ENCODE measurements at regions not wholly inside any gene's neighbourhood (a gene's known extent, or its start where the extent isn't known, plus 50 kb on each side); places are given as distances from the start of the nearest gene placed in this dataset.

DNA sequence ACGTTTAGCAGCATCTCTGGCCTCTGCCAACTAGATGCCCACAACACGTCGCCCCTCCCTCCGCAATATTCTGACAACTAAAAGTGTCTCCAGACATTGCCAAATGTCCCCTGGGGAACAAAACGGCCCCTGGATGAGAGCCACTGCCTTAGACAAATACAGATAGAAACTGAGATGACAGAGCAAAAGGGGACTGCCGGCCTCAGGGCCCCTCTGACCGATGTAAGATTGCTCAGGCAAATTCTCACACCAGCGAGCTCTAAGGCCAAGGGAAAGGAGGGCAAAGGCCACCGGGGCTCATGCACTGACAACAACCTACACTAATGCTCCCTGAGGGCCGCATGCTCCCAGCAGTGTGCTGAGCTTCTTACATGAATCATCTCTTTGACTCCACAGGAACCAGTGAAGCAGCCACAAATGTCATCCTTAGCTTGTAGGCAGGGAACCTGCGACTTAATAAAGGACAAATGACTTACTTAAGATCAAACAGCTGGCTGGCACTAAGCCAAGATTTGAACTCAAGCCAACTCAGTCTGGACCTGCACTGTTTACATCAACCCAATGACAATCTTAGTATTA, 228.5 kb downstream of the TTC32 start:
- H3K36me3 ChIP-seq (ENCODE audit: insufficient read depth, low read length) = no peaks in the 10 kb centered on the region
- H3K27ac ChIP-seq (ENCODE audit: low read depth, low read length) = no peak overlapping the region
- no peaks in the 10 kb centered on the region for H3K27me3 ChIP-seq (ENCODE audit: insufficient read depth, low read length)
- no peaks in the 10 kb centered on the region for H3K79me2 ChIP-seq (ENCODE audit: control insufficient read depth, insufficient read depth, low read length, unreplicated experiment)
- H3K4me3 ChIP-seq (ENCODE audit: low read depth, low read length) = no peak overlapping the region
- peaks cover 9% of the 10 kb centered on the region for H3K4me1 ChIP-seq (ENCODE audit: control insufficient read depth, insufficient read depth, low read length, unreplicated experiment)
- H2AFZ ChIP-seq (ENCODE audit: low read length, unreplicated experiment) = no peak overlapping the region

DNA sequence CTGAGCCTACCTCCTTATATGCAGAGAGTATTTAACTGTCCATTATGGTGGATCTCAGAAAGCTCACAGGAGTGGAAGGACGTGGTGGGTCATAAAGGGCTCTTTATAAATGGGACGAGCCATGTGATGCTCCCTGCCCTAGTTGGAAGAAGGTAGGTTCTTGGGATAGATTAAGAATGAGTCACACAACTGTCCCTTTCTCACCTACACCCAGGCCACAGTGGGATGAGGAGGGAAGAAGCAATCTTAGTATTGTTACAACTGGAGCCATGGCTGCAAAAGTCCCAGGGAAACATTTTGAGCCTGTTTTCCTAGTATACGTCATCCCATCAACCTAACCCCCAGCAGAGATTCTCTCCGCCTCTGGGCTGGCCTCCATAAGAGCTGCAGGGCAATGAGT, 229.9 kb downstream of the TTC32 start:
- Histone ChIP-seq H3K27ac (ENCODE audit: low read depth, low read length) (no peak overlapping the region), H3K79me2 (ENCODE audit: control insufficient read depth, insufficient read depth, low read length, unreplicated experiment) (no peaks in the 10 kb centered on the region), H3K4me3 (ENCODE audit: low read depth, low read length) (no peak overlapping the region), H3K27me3 (ENCODE audit: insufficient read depth, low read length) (no peaks in the 10 kb centered on the region), H3K4me1 (ENCODE audit: control insufficient read depth, insufficient read depth, low read length, unreplicated experiment) (peaks cover 10% of the 10 kb centered on the region), H2AFZ (ENCODE audit: low read length, unreplicated experiment) (no peak overlapping the region), H3K36me3 (ENCODE audit: insufficient read depth, low read length) (no peaks in the 10 kb centered on the region)

DNA sequence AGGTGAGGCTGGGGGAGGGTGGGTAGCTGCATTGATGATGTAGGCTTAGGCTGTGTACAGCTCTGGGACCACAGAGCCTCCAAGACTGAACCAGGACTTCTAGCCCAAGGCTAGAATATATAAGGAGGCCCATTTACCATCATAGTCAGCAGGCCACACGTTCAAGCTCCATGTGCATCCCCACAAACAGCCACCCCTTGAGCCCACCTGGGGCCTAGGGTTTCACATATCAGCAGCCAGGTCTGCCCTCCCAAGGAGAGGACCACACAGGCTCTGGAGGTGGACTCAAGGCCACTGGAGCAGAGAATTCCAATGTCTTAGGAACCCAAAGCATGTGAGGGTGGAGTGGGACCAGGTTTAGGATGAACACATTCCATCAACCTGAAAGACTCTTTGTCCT, 230.5 kb downstream of the TTC32 start:
- H3K27ac ChIP-seq (ENCODE audit: low read depth, low read length) = no peak overlapping the region
- H3K27me3 ChIP-seq (ENCODE audit: insufficient read depth, low read length) = no peaks in the 10 kb centered on the region
- peaks cover 13% of the 10 kb centered on the region for H3K4me1 ChIP-seq (ENCODE audit: control insufficient read depth, insufficient read depth, low read length, unreplicated experiment)
- H3K79me2 ChIP-seq (ENCODE audit: control insufficient read depth, insufficient read depth, low read length, unreplicated experiment) = no peaks in the 10 kb centered on the region
- no peak overlapping the region for H2AFZ ChIP-seq (ENCODE audit: low read length, unreplicated experiment)
- no peaks in the 10 kb centered on the region for H3K36me3 ChIP-seq (ENCODE audit: insufficient read depth, low read length)
- no peak overlapping the region for H3K4me3 ChIP-seq (ENCODE audit: low read depth, low read length)

DNA sequence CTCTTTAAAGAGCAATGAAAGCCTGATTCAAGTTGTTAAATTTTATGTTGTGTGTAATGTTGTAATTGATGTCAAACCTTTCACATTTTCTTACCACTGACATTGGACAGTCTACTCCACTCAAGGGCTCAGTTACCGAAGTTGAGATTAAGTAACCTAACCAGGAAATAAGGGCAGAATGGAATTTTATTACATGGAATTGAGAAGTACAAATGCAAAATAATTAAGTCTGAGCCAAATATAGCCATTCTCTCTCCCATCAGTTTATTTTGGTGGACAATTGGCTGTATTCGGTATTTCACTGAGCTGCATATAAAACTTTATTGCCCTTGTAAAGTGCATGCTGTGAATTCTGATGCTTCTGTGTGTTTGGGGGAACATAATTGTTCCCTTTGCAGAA, 231.5 kb downstream of the TTC32 start:
- no peak overlapping the region for H3K27ac ChIP-seq (ENCODE audit: low read depth, low read length)
- no peak overlapping the region for H2AFZ ChIP-seq (ENCODE audit: low read length, unreplicated experiment)
- H3K79me2 ChIP-seq (ENCODE audit: control insufficient read depth, insufficient read depth, low read length, unreplicated experiment) = no peaks in the 10 kb centered on the region
- no peaks in the 10 kb centered on the region for H3K27me3 ChIP-seq (ENCODE audit: insufficient read depth, low read length)
- H3K36me3 ChIP-seq (ENCODE audit: insufficient read depth, low read length) = no peaks in the 10 kb centered on the region
- peaks cover 13% of the 10 kb centered on the region for H3K4me1 ChIP-seq (ENCODE audit: control insufficient read depth, insufficient read depth, low read length, unreplicated experiment)
- H3K4me3 ChIP-seq (ENCODE audit: low read depth, low read length) = no peak overlapping the region

DNA sequence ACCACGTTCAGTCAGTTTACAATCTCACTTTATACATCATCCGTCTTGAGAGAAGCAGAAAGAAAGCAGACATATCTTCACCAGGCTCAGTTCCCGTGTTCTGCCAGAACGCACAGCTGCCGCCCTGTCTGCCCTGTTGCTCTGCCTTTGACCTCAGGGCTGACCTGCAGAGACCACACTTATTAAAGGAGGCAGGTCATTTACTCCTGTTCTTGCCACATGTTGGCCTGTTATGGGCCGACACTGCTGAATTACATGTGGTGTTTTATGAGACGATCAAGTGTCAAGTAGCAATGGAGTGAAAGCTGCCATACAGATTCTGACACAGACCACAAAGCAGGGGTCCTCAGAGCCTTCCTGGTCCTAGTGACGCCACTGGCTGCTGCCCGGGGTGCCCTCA, 232.2 kb downstream of the TTC32 start:
- Histone ChIP-seq H3K27me3 (ENCODE audit: insufficient read depth, low read length) (no peaks in the 10 kb centered on the region), H3K4me1 (ENCODE audit: control insufficient read depth, insufficient read depth, low read length, unreplicated experiment) (peaks cover 13% of the 10 kb centered on the region), H3K4me3 (ENCODE audit: low read depth, low read length) (no peak overlapping the region), H3K36me3 (ENCODE audit: insufficient read depth, low read length) (no peaks in the 10 kb centered on the region), H3K27ac (ENCODE audit: low read depth, low read length) (no peak overlapping the region), H3K79me2 (ENCODE audit: control insufficient read depth, insufficient read depth, low read length, unreplicated experiment) (no peaks in the 10 kb centered on the region), H2AFZ (ENCODE audit: low read length, unreplicated experiment) (no peak overlapping the region)

DNA sequence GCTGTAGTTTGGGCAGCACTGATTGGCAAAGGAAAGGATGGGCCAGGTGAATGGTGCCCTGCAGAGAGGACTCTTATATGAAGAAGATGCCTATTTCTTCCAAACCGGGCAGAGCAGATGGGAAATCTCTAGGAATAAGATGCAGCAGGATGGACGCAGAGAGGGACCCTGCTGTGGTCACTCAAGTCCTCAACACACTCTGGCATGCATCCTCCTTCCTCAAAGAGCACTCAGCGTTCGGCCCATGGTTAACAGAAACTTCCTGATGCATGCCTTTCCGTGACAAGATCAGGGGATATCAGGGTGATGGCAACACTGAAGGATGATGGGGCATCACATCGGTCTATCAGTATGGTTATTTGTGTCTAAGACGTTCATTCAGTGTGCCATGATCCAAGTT, 232.7 kb downstream of the TTC32 start:
- peaks cover 13% of the 10 kb centered on the region for H3K4me1 ChIP-seq (ENCODE audit: control insufficient read depth, insufficient read depth, low read length, unreplicated experiment)
- H3K27me3 ChIP-seq (ENCODE audit: insufficient read depth, low read length) = no peaks in the 10 kb centered on the region
- H3K79me2 ChIP-seq (ENCODE audit: control insufficient read depth, insufficient read depth, low read length, unreplicated experiment) = no peaks in the 10 kb centered on the region
- H3K27ac ChIP-seq (ENCODE audit: low read depth, low read length) = no peak overlapping the region
- no peak overlapping the region for H3K4me3 ChIP-seq (ENCODE audit: low read depth, low read length)
- H3K36me3 ChIP-seq (ENCODE audit: insufficient read depth, low read length) = no peaks in the 10 kb centered on the region
- H2AFZ ChIP-seq (ENCODE audit: low read length, unreplicated experiment) = no peak overlapping the region

DNA sequence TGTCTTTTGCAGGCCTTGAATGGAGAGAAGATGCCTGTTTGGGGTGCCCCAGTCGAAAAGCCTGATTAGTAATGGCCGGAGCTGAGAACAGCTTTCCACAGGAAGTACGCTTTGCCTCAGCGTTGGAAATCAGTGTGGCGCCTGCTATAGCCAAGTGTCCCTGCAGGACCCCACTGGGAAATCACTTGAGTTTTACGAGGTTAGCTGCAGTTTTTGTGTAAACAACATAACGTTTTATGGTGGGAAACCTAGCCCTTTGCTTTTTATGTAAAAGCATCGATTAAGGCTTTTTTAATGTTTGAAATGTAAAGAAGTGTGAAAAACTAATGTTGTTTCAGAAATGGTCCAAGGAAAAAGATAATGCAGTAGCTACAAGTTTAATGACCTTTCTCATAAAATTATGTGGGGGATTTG, 234.2 kb downstream of the TTC32 start:
- Histone ChIP-seq H3K79me2 (ENCODE audit: control insufficient read depth, insufficient read depth, low read length, unreplicated experiment) (no peaks in the 10 kb centered on the region), H3K4me1 (ENCODE audit: control insufficient read depth, insufficient read depth, low read length, unreplicated experiment) (peaks cover 4% of the 10 kb centered on the region), H3K4me3 (ENCODE audit: low read depth, low read length) (no peak overlapping the region), H2AFZ (ENCODE audit: low read length, unreplicated experiment) (peak overlapping the region; percentile 39), H3K27ac (ENCODE audit: low read depth, low read length) (no peak overlapping the region), H3K36me3 (ENCODE audit: insufficient read depth, low read length) (no peaks in the 10 kb centered on the region), H3K27me3 (ENCODE audit: insufficient read depth, low read length) (no peaks in the 10 kb centered on the region)

DNA sequence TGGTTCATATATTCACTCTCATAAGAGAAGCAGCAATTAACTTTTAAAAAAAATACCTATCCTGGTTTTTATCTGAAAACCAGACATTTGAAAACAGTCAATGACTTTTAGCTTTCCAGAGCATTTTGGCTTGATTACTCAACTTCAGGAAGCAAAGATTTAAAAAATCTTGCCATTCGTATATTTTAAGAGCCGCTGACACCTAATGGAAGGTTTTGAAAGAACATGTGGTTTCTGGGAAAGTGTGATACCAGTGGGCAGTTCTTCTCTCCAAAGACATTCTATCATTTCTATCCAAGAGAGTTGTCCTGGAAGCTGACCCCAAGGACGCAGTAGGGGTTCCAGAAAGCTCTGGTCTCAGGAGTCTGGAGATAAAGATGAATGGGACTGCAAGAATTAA, 234.7 kb downstream of the TTC32 start:
- Histone ChIP-seq H3K36me3 (ENCODE audit: insufficient read depth, low read length) (no peaks in the 10 kb centered on the region), H3K79me2 (ENCODE audit: control insufficient read depth, insufficient read depth, low read length, unreplicated experiment) (no peaks in the 10 kb centered on the region), H3K27me3 (ENCODE audit: insufficient read depth, low read length) (no peaks in the 10 kb centered on the region), H2AFZ (ENCODE audit: low read length, unreplicated experiment) (peak overlapping the region; percentile 39), H3K4me1 (ENCODE audit: control insufficient read depth, insufficient read depth, low read length, unreplicated experiment) (peaks cover 4% of the 10 kb centered on the region), H3K27ac (ENCODE audit: low read depth, low read length) (no peak overlapping the region), H3K4me3 (ENCODE audit: low read depth, low read length) (no peak overlapping the region)

DNA sequence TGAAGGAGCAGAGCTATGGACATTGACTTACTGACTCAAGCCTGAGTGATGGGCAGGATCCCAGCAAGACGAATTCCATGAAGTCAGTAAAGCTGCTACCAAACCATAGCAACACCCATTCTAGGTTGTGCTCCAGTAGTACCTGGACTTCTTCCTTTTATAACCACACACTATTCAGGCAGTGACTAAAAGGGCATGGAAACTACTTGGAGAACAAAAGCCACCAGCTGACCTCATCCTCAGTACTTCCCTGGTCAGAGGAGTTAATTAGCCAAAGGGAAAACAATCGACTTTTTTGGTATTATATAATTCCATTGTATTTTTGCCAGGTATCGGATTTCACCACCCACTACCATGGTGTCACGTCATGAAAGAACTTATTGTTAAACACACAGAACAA, 237.1 kb downstream of the TTC32 start:
- Histone ChIP-seq H3K27me3 (ENCODE audit: insufficient read depth, low read length) (no peaks in the 10 kb centered on the region), H3K4me3 (ENCODE audit: low read depth, low read length) (no peak overlapping the region), H3K27ac (ENCODE audit: low read depth, low read length) (no peak overlapping the region)

DNA sequence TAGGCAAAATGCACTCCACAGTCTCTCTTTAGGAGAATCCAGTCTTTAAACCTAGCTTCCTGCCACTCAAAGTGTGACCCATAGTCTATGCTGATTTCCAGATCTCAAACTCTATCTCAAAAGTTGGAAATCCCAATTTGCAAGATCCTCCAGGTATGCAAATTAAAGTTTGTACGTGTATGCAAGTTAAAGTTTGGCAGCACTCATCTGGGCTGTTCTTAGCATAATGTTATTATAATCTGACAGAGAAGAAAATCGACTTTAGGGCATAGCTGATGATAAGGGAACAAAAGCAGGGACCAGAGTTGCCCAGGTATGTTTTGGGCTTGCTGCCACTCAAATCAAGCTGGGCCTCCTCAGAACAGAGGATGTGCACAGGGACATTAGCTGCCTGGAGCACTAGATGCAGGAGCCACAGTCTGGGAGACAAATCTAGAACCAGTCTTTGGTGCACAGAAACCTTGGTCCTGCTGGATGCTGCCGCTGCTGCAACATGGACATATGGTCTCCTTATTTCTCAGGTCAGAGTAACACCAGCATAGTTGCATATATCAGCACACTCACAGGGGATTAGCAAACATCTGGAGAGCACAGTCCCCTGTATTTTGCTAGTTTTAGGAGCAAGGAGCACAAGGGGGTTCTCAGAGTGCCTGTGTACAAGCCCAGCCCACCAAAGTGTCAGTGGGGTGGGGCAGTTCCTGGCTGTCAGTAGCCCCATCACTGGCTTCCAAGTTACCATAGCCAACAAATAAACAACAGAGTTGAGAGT, 242.6 kb downstream of the TTC32 start:
- H3K79me2 ChIP-seq (ENCODE audit: control insufficient read depth, insufficient read depth, low read length, unreplicated experiment) = no peaks in the 10 kb centered on the region
- H3K27ac ChIP-seq (ENCODE audit: low read depth, low read length) = no peak overlapping the region
- no peaks in the 10 kb centered on the region for H3K27me3 ChIP-seq (ENCODE audit: insufficient read depth, low read length)
- no peak overlapping the region for H2AFZ ChIP-seq (ENCODE audit: low read length, unreplicated experiment)
- H3K4me1 ChIP-seq (ENCODE audit: control insufficient read depth, insufficient read depth, low read length, unreplicated experiment) = no peaks in the 10 kb centered on the region
- H3K4me3 ChIP-seq (ENCODE audit: low read depth, low read length) = no peak overlapping the region
- no peaks in the 10 kb centered on the region for H3K36me3 ChIP-seq (ENCODE audit: insufficient read depth, low read length)

More for the DNA sequence above, 237.1 kb downstream of the TTC32 start:
- Histone ChIP-seq H3K36me3 (ENCODE audit: insufficient read depth, low read length) (no peaks in the 10 kb centered on the region), H2AFZ (ENCODE audit: low read length, unreplicated experiment) (no peak overlapping the region), H3K4me1 (ENCODE audit: control insufficient read depth, insufficient read depth, low read length, unreplicated experiment) (peaks cover 4% of the 10 kb centered on the region), H3K79me2 (ENCODE audit: control insufficient read depth, insufficient read depth, low read length, unreplicated experiment) (no peaks in the 10 kb centered on the region)

DNA sequence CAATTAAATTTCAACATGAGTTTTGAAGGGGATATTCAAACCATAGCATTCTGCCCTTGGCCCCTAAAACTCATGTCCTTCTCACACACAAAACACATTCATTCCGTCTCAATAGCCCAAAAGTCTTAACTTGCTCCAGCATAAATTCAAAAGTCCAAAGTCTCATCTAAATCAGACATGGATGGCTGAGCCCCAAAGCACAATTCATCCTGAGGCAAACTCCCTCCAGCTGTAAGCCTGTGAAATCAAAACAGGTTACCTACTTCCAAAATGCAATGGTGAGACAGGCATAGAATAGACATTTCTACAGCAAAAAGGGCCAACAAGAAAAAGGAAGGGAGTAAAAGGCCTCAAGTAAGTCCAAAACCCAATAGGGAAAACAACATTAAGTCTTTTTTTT, 245.8 kb downstream of the TTC32 start:
- Histone ChIP-seq H3K27ac (ENCODE audit: low read depth, low read length) (no peak overlapping the region), H2AFZ (ENCODE audit: low read length, unreplicated experiment) (no peak overlapping the region), H3K4me3 (ENCODE audit: low read depth, low read length) (no peak overlapping the region), H3K4me1 (ENCODE audit: control insufficient read depth, insufficient read depth, low read length, unreplicated experiment) (peaks cover 9% of the 10 kb centered on the region), H3K27me3 (ENCODE audit: insufficient read depth, low read length) (no peaks in the 10 kb centered on the region), H3K36me3 (ENCODE audit: insufficient read depth, low read length) (no peaks in the 10 kb centered on the region), H3K79me2 (ENCODE audit: control insufficient read depth, insufficient read depth, low read length, unreplicated experiment) (no peaks in the 10 kb centered on the region)

Data from ACC112 (cell line).